WERI-Rb-1 (cell line): ENCODE measurements at regions not wholly inside any gene's neighbourhood (a gene's known extent, or its start where the extent isn't known, plus 50 kb on each side); places are given as distances from the start of the nearest gene placed in this dataset.
"Not testable (repeated sequence)": the region's sequence is repeated elsewhere in the genome, so short reads cannot be mapped to it uniquely, and the experiment has no call there.

ENCODE experiments used
- DNase-seq: peaks from one replicate; pipeline ENCODE4 v3.0.0-alpha.2; 2020
- H3K27ac ChIP-seq: fragments of 250-450 bp; sonication (Bioruptor Pico); 2 replicates; pipeline ENCODE4 v1.5.1; 2020; ENCODE audit warnings: mild to moderate bottlenecking, moderate library complexity
- H3K27me3 ChIP-seq: fragments of 250-450 bp; sonication (Bioruptor Pico); 2 replicates; pipeline ENCODE4 v1.5.1; 2021; ENCODE audit warnings: mild to moderate bottlenecking, low read depth, moderate library complexity; ENCODE audit not compliant: insufficient read depth, severe bottlenecking
- H3K36me3 ChIP-seq: fragments of 250-450 bp; sonication (Bioruptor Pico); 2 replicates; pipeline ENCODE4 v1.5.1; 2020; ENCODE audit warnings: mild to moderate bottlenecking, moderate library complexity
- H3K4me3 ChIP-seq: 2 replicates; pipeline ENCODE4 v1.5.1; 2011; ENCODE audit warnings: low read depth, mild to moderate bottlenecking, control low read depth, low read length
- H3K9me3 ChIP-seq: fragments of 250-450 bp; sonication (Bioruptor Pico); 2 replicates; pipeline ENCODE4 v1.5.1; 2021; ENCODE audit warnings: mild to moderate bottlenecking, moderate library complexity; ENCODE audit not compliant: severe bottlenecking
- TF ChIP-seq, protein P1 (sequence below): IDR thresholded peaks from 2 replicates; pipeline ENCODE4 v1.5.1; 2011; ENCODE audit warnings: low read depth, mild to moderate bottlenecking, control low read depth, inconsistent platforms, low read length

DNA sequence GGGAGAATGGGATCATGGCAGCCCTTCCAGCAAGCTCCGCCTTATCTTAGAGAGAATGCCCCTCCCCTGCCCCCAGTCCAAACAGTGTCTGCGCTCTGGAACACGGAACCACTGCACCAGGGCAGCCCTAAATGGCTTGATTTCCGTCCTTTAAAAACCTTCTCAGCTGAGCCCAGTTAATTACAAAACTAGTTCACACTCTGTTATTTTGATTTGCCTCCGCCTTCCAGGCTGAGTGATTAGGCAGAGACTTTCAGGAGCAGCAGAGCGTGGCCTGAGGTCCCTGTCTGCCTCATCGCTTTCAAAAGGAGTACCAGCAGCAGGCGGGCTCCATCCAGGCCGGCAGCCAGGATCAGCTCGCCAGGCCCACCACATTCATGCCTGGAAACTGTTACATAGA lies 313.0 kb downstream of the BRD1 start:
- H3K4me3 ChIP-seq = no peak overlapping the region
- peaks cover 2% of the 10 kb centered on the region for H3K9me3 ChIP-seq
- no peak overlapping the region for H3K27ac ChIP-seq
- TF ChIP-seq, protein P1, sequence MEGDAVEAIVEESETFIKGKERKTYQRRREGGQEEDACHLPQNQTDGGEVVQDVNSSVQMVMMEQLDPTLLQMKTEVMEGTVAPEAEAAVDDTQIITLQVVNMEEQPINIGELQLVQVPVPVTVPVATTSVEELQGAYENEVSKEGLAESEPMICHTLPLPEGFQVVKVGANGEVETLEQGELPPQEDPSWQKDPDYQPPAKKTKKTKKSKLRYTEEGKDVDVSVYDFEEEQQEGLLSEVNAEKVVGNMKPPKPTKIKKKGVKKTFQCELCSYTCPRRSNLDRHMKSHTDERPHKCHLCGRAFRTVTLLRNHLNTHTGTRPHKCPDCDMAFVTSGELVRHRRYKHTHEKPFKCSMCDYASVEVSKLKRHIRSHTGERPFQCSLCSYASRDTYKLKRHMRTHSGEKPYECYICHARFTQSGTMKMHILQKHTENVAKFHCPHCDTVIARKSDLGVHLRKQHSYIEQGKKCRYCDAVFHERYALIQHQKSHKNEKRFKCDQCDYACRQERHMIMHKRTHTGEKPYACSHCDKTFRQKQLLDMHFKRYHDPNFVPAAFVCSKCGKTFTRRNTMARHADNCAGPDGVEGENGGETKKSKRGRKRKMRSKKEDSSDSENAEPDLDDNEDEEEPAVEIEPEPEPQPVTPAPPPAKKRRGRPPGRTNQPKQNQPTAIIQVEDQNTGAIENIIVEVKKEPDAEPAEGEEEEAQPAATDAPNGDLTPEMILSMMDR = no peak
- DNase-seq = no peak
- no peaks in the 10 kb centered on the region for H3K27me3 ChIP-seq
- H3K36me3 ChIP-seq = no peaks in the 10 kb centered on the region

DNA sequence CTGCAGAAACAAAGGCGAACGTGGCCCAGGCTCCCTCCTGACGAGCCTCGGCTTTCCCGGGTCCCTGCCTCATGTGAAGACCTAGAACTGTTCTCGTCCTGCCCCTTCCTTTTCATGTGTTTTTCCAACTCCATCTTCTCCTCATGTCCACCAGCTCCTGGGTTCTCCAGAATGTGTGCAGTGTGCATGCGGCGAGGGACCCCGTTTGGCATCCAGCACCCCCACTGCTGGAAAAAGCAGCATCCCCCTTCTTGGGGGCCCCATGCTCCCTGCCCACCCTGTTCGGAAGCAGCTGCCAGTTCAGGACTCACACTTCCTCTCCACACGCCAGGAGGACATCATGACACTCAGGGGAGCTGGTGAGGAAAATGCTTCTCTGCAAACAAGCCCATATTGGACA lies 313.5 kb downstream of the BRD1 start:
- Histone ChIP-seq H3K9me3 (peaks cover 2% of the 10 kb centered on the region), H3K4me3 (no peak overlapping the region), H3K27ac (no peak overlapping the region), H3K36me3 (no peaks in the 10 kb centered on the region), H3K27me3 (no peaks in the 10 kb centered on the region)
- TF ChIP-seq, protein P1 = no peak
- DNase-seq = no peak

DNA sequence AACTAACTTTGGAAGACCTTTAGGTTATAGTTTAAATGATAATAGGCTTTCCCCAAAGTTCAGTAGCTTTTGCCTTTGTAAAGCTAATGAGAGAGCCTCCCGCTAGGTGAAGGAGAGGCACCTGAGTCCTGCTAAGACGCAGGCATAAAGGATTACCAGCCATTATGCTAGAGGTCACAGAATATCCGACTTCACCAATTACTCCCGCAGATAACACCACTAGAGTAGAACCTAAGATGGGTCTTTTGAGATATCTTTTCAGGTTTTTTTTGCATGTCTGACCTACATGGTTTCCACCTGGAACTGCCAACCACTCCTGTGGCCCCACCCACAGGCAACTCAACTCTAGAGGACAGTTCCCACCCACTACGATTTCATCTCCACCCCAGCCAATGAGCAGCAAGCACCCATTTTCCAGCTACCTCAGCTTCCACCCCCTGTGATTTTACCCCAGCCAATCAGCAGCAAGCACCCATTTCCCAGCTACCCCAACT lies 314.3 kb downstream of the BRD1 start:
- TF ChIP-seq, protein P1 = no peak
- Histone ChIP-seq H3K9me3 (peaks cover 2% of the 10 kb centered on the region), H3K4me3 (no peak overlapping the region), H3K27ac (no peak overlapping the region), H3K27me3 (no peaks in the 10 kb centered on the region), H3K36me3 (no peaks in the 10 kb centered on the region)
- no peak for DNase-seq

DNA sequence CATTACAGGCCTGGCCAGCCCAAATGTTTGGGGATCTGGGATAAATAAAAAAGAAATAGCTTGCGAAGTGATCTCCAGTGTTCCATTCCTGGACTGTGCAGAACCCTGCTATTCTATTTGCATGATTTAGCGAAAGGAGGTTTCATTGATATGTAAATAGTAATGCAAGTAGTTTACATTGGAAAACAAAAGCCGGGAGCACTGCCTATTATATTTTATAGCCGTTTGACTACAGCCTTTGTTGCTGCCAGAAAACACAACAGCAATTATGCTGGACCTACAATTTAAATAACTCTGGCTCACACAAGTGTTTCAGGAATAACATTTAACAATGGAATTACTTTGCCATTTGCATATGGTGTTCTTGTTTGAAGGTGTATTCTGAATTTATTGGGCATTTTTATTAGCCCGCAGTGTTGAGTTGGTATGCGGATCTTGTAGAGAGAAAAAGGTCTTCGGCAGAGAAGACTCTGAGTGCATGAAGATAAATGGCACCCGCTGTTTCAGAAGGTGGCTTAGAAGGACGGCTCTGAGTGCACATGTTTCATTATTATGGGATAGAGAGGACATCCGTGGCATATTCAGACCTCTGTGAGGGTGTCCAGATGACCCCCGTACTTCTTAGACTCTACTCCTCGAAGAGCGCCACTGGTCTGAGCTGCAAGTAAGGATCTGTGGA lies 315.0 kb downstream of the BRD1 start:
- Histone ChIP-seq H3K27me3 (no peaks in the 10 kb centered on the region), H3K4me3 (no peak overlapping the region), H3K27ac (no peak overlapping the region), H3K9me3 (peaks cover 2% of the 10 kb centered on the region), H3K36me3 (no peaks in the 10 kb centered on the region)
- DNase-seq = no peak
- TF ChIP-seq, protein P1 = no peak

DNA sequence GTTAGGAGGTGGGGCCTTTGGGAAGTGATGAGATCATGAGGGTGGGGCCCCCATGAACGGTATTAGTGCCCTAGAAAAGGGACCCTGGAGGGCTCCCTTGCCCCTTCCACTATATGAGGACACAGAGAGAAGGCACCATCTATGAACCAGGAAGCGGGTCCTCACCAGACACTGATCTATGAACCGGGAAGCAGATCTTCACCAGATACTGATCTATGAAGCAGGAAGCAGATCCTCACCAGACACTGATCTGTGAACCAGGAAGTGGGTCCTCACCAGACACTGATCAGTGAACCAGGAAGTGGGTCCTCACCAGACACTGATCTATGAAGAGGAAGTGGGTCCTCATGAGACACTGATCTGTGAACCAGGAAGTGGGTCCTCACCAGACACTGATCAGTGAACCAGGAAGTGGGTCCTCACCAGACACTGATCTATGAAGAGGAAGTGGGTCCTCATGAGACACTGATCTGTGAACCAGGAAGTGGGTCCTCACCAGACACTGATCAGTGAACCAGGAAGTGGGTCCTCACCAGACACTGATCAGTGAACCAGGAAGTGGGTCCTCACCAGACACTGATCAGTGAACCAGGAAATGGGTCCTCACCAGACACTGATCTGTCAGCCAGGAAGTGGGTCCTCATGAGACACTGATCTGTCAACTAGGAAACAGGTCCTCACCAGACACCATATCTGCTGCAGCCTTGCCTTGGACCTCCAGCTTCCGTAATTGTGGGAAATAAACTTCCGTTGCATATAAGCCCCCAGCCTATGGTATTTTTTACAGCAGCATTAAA lies 316.1 kb downstream of the BRD1 start:
- H3K9me3 ChIP-seq, DNase-seq, H3K27ac ChIP-seq, H3K36me3 ChIP-seq, H3K4me3 ChIP-seq, H3K27me3 ChIP-seq: not testable (repeated sequence)

DNA sequence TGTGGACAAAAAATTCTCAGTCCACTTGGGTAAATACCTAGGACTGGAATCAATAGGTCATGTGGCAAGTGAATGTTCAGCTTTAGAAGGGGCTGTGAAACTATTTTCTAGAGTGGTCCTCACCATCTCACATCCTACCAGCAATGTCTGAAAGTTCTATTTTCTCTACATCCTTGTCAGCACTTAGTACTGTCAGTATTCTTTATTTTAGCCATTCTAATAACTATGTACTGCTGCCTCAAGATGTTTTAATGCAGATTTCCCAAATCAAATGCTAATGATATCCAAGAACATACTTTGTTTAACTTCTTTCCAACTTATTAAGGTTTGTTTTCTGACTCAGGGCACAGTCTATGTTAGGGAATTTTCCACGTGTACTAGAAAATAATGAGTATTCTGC lies 317.0 kb downstream of the BRD1 start:
- Histone ChIP-seq H3K27me3 (no peaks in the 10 kb centered on the region), H3K27ac (no peak overlapping the region), H3K36me3 (no peaks in the 10 kb centered on the region), H3K9me3 (peaks cover 2% of the 10 kb centered on the region), H3K4me3 (no peak overlapping the region)
- DNase-seq = no peak
- TF ChIP-seq, protein P1 = no peak
